HG02763 (cell line): ENCODE measurements at regions not wholly inside any gene's neighbourhood (a gene's known extent, or its start where the extent isn't known, plus 50 kb on each side); places are given as distances from the start of the nearest gene placed in this dataset.
"Not testable (repeated sequence)": the region's sequence is repeated elsewhere in the genome, so short reads cannot be mapped to it uniquely, and the experiment has no call there.

Experiments used
- ATAC-seq: cut with Tn5 transposase; IDR thresholded peaks from one replicate; pipeline ENCODE4 v1.9.1; 2021; ENCODE audit warnings: mild to moderate bottlenecking, moderate library complexity; ENCODE audit not compliant: unreplicated experiment

GRCh38 chr2:210860276-210860675, 303.9 kb downstream of the CPS1 start:
- ATAC-seq, result no peak

GRCh38 chr2:210861038-210861665, 304.8 kb downstream of the CPS1 start:
- no peak for ATAC-seq

- no peak for ATAC-seq
Measured at GRCh38 chr2:210862283-210863065, 306.1 kb downstream of the CPS1 start.

GRCh38 chr2:210863283-210863682, 306.9 kb downstream of the CPS1 start:
- no peak for ATAC-seq

GRCh38 chr2:210871566-210871965, 315.2 kb downstream of the CPS1 start:
- ATAC-seq, result not testable (repeated sequence)

GRCh38 chr2:210873631-210874030, 317.2 kb downstream of the CPS1 start:
- no peak for ATAC-seq

GRCh38 chr2:210884227-210884626, 327.8 kb downstream of the CPS1 start:
- ATAC-seq, result no peak

GRCh38 chr2:210888035-210888434, 331.6 kb downstream of the CPS1 start:
- no peak for ATAC-seq

GRCh38 chr2:210895132-210895531, 338.7 kb downstream of the CPS1 start:
- ATAC-seq, result no peak

GRCh38 chr2:210899131-210899530, 342.7 kb downstream of the CPS1 start:
- no peak for ATAC-seq

- no peak for ATAC-seq
Measured at GRCh38 chr2:210901326-210901725, 344.9 kb downstream of the CPS1 start.

- ATAC-seq, result no peak
Measured at GRCh38 chr2:210912779-210913178, 356.4 kb downstream of the CPS1 start.

GRCh38 chr2:210913461-210913860, 357.1 kb downstream of the CPS1 start:
- no peak for ATAC-seq

GRCh38 chr2:210915912-210916311, 359.5 kb downstream of the CPS1 start:
- no peak for ATAC-seq

- ATAC-seq, result no peak
Measured at GRCh38 chr2:210917465-210917864, 361.1 kb downstream of the CPS1 start.

- no peak for ATAC-seq
Measured at GRCh38 chr2:210919128-210919527, 362.7 kb downstream of the CPS1 start.

GRCh38 chr2:210922419-210922818, 366.0 kb downstream of the CPS1 start:
- no peak for ATAC-seq

- ATAC-seq, result no peak
Measured at GRCh38 chr2:210928714-210929113, 372.3 kb downstream of the CPS1 start.

- ATAC-seq, result no peak
Measured at GRCh38 chr2:210938228-210938627, 381.8 kb downstream of the CPS1 start.

- no peak for ATAC-seq
Measured at GRCh38 chr2:210946395-210946794, 390.0 kb downstream of the CPS1 start.

- not testable (repeated sequence) for ATAC-seq
Measured at GRCh38 chr2:210950434-210951060, 394.1 kb downstream of the CPS1 start.

- ATAC-seq, result no peak
Measured at GRCh38 chr2:210954386-210954907, 398.0 kb downstream of the CPS1 start.
